Common myeloid progenitor, CD34-positive (primary cell): ENCODE measurements at regions not wholly inside any gene's neighbourhood (a gene's known extent, or its start where the extent isn't known, plus 50 kb on each side); places are given as distances from the start of the nearest gene placed in this dataset.

Source experiments
- CTCF ChIA-PET: fragments of 350-600 bp; sonication (Branson Sonifier 250); formaldehyde crosslinking; loops from one replicate; lab custom pipeline; 2021; ENCODE audit warnings: antibody characterized with exemption; lab: Charles Lee
- POLR2A ChIA-PET: fragments of 350-600 bp; sonication (Branson Sonifier 250); formaldehyde crosslinking; loops from one replicate; lab custom pipeline; 2021; ENCODE audit warnings: antibody characterized with exemption; lab: Charles Lee
- DNase-seq, 3 donors: peaks; one replicate each; pipeline versions ENCODE4 v3.0.0 to v3.0.0-alpha.2; 2013
- H3K27ac ChIP-seq, 2 experiments: 1 replicate in 1 of 2; 2 replicates in 1 of 2; pipeline ENCODE4 v1.7.0; 2013; ENCODE audit warnings: inconsistent platforms in 2 of 2, low read length in 2 of 2, mild to moderate bottlenecking in 2 of 2, low read depth in 1 of 2, moderate library complexity in 1 of 2; ENCODE audit not compliant: severe bottlenecking in 2 of 2, insufficient read depth in 1 of 2, poor library complexity in 1 of 2
- H3K27me3 ChIP-seq, 5 experiments: replicated peaks in 2 of 5; 1 replicate in 3 of 5; 2 replicates in 2 of 5; pipeline versions ENCODE4 v1.6.1 to v1.7.0; 2013; ENCODE audit warnings: low read length in 4 of 5, mild to moderate bottlenecking in 2 of 5, moderate library complexity in 2 of 5, inconsistent platforms in 1 of 5; ENCODE audit not compliant: insufficient read depth in 5 of 5, control insufficient read depth in 4 of 5
- H3K36me3 ChIP-seq, 4 experiments: 1 replicate in 2 of 4; 2 replicates in 2 of 4; pipeline versions ENCODE4 v1.6.1 to v1.7.0; 2013; ENCODE audit warnings: low read length in 3 of 4, control low read depth in 1 of 4, mild to moderate bottlenecking in 1 of 4; ENCODE audit not compliant: control insufficient read depth in 4 of 4, insufficient read depth in 4 of 4
- H3K4me1 ChIP-seq, 4 experiments: 1 replicate in 3 of 4; 2 replicates in 1 of 4; pipeline versions ENCODE4 v1.6.1 to v1.7.1; 2013; ENCODE audit warnings: low read length in 3 of 4, mild to moderate bottlenecking in 3 of 4, control low read depth in 1 of 4, inconsistent platforms in 1 of 4, moderate library complexity in 1 of 4; ENCODE audit not compliant: control insufficient read depth in 4 of 4, insufficient read depth in 4 of 4; ENCODE audit errors: control extremely low read depth in 1 of 4
- H3K4me3 ChIP-seq, 7 experiments: 1 replicate in 4 of 7; 2 replicates in 3 of 7; pipeline versions ENCODE4 v1.5.1 to v1.7.0; 2013; ENCODE audit warnings: mild to moderate bottlenecking in 7 of 7, low read length in 6 of 7, moderate library complexity in 6 of 7, inconsistent platforms in 2 of 7, low read depth in 2 of 7, control low read depth in 1 of 7; ENCODE audit not compliant: insufficient read depth in 4 of 7, control insufficient read depth in 1 of 7; ENCODE audit errors: extremely low read depth in 1 of 7
- H3K9me3 ChIP-seq, 5 experiments: 1 replicate in 4 of 5; 2 replicates in 1 of 5; pipeline versions ENCODE4 v1.6.1 to v1.7.1; 2013; ENCODE audit warnings: low read length in 4 of 5, mild to moderate bottlenecking in 2 of 5, inconsistent platforms in 1 of 5, low read depth in 1 of 5, moderate library complexity in 1 of 5; ENCODE audit not compliant: control insufficient read depth in 4 of 5, insufficient read depth in 2 of 5; ENCODE audit errors: control extremely low read depth in 1 of 5
- WGBS: methylation state at CpG from one replicate; pipeline ENCODE4 v1.1.5; 2013; ENCODE audit not compliant: insufficient coverage; 5-methylcytosine and 5-hydroxymethylcytosine counted together

DNA sequence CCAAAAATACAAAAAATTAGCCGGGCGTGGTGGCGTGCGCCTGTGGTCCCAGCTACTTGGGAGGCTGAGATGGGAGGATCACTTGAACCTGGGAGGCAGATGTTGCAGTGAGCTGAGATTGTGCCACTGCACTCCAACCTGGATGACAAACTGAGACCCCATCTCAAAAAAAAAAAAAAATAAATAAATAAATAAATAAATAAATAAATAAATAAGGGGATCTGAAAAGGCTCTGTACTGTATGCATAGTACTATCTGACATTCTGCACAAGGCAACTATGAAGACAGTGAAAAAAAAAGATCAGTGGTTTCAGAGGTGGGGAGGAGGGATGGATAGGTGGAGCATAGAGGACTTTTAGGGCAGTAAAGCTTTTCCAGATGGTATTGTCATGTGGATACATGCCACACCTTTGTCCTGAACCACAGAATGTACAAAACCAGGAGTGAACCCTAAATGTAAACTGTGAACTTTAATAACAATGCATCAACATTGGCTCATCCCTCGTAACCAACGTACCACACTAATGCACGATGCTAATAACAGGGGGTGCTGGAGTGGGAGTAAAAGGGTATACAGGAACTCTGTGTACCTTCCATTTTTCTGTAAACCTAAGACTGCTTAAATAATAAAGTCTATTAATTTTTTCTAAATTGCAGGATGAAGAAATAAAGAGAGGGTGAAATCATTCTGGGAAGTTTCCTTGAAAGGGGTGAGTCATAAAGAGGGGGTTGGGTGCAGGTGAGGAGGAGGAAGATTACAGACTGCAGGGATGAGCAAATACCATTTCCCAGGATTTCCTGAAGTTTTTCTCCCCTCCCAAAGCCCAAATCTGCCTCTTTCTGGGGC lies 155.8 kb upstream of the SDK2 start:
- no peaks in the 10 kb centered on the region for H3K36me3 ChIP-seq
- ChIA-PET POLR2A (no interaction called here), CTCF (no interaction called here)
- peaks cover 0 to 7% (median 3%) of the 10 kb centered on the region in 5 experiments for H3K27me3 ChIP-seq
- no CpG with 5 or more reads among the region's 7 CpGs for WGBS
- peaks cover 0 to 8% (median 3%) of the 10 kb centered on the region in 5 experiments for H3K9me3 ChIP-seq
- no peak overlapping the region for H3K4me3 ChIP-seq
- DNase-seq, result no peak
- no peak overlapping the region for H3K27ac ChIP-seq
- no peaks in the 10 kb centered on the region for H3K4me1 ChIP-seq

GRCh38 chr17:73800893-73801292 lies 156.6 kb upstream of the SDK2 start:
- H3K36me3 ChIP-seq, result no peaks in the 10 kb centered on the region
- POLR2A ChIA-PET, result no interaction called here
- H3K9me3 ChIP-seq, result peaks cover 0 to 8% (median 3%) of the 10 kb centered on the region in 5 experiments

DNA sequence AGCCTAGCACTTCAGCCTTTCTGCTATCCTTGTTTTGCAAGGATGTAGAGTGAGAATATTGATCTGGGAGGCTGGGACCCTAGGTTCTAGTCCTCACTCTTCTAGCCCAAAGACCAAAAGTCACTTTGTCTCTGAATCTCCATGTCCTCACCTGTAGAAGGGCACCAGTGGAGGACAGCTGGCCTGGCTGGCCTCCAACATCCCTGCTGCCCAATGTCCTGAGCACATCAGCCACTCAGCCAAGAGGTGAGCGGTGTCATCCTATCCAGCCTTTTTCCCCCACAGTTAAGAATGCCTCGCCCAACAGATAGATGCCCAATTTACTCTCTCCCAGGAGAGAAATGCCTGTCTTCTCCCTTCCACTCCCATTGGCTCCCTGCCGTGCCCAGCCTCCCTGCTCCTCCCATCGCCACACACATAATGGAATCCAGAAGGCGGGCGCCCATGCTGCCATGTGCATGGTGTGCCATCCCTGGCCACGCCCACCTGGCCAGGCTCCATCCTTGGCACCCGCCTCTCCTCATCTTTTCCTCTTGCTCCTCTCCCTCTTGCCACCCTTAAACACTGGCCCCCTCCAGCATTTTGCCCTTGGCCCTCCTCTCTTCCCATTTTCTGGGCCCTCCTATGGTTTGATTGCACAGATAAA lies 157.3 kb upstream of the SDK2 start:
- ChIA-PET CTCF (no interaction called here), POLR2A (no interaction called here)

More at GRCh38 chr17:73800893-73801292, 156.6 kb upstream of the SDK2 start:
- peaks cover 0 to 7% (median 3%) of the 10 kb centered on the region in 5 experiments for H3K27me3 ChIP-seq
- CTCF ChIA-PET, result no interaction called here
- no peak overlapping the region for H3K27ac ChIP-seq
- no peaks in the 10 kb centered on the region for H3K4me1 ChIP-seq
- no CpG with 5 or more reads among the region's 8 CpGs for WGBS
- H3K4me3 ChIP-seq, result no peak overlapping the region
- DNase-seq, result no peak

GRCh38 chr17:73802314-73802713 lies 158.1 kb upstream of the SDK2 start:
- no peak overlapping the region for H3K27ac ChIP-seq
- whole genome bisulfite sequencing, result 100% methylated on average over 4 of the region's 4 CpGs
- POLR2A ChIA-PET, result no interaction called here
- H3K4me3 ChIP-seq, result no peak overlapping the region
- no peaks in the 10 kb centered on the region for H3K4me1 ChIP-seq
- H3K27me3 ChIP-seq, result peaks cover 0 to 7% (median 3%) of the 10 kb centered on the region in 5 experiments
- H3K36me3 ChIP-seq, result no peaks in the 10 kb centered on the region
- CTCF ChIA-PET, result no interaction called here
- no peak for DNase-seq
- H3K9me3 ChIP-seq, result peaks cover 0 to 14% (median 3%) of the 10 kb centered on the region in 5 experiments

More for the DNA sequence above, 157.3 kb upstream of the SDK2 start:
- no peak overlapping the region for H3K4me3 ChIP-seq
- no peak for DNase-seq
- WGBS, result 98% methylated on average over 8 of the region's 8 CpGs
- H3K27me3 ChIP-seq, result peaks cover 0 to 7% (median 3%) of the 10 kb centered on the region in 5 experiments
- no peaks in the 10 kb centered on the region for H3K36me3 ChIP-seq
- H3K27ac ChIP-seq, result no peak overlapping the region
- peaks cover 0 to 9% (median 3%) of the 10 kb centered on the region in 5 experiments for H3K9me3 ChIP-seq
- H3K4me1 ChIP-seq, result no peaks in the 10 kb centered on the region

DNA sequence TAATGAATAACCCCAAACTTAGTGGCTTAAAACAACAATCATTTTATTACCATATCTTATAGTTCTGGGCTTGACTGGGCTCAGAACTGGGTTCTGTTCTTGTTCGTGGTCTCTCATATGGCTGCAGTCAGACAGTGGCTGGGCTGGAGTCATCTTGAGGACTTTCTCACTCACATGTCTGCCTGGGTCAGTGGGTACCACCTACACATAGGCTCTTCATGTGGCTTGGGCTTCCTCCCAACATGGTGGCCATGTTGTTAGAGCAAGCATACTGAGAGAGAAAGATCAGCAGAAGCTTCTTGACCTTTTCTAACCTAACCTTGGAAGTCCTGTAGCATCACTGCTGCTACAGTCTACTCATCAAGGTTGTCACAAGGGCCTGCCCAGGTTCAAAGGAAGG lies 158.6 kb upstream of the SDK2 start:
- ChIA-PET CTCF (no interaction called here), POLR2A (no interaction called here)
- 91% methylated on average over 1 of the region's 1 CpG for whole genome bisulfite sequencing
- Histone ChIP-seq H3K4me1 (no peaks in the 10 kb centered on the region), H3K36me3 (no peaks in the 10 kb centered on the region), H3K9me3 (peaks cover 0 to 14% (median 3%) of the 10 kb centered on the region in 5 experiments), H3K4me3 (no peak overlapping the region), H3K27me3 (peaks cover 0 to 7% (median 3%) of the 10 kb centered on the region in 5 experiments), H3K27ac (no peak overlapping the region)
- no peak for DNase-seq

- POLR2A ChIA-PET, result no interaction called here
- 84% methylated on average over 3 of the region's 4 CpGs for WGBS
- no peak for DNase-seq
- CTCF ChIA-PET, result no interaction called here
- H3K36me3 ChIP-seq, result no peaks in the 10 kb centered on the region
- no peak overlapping the region for H3K27ac ChIP-seq
- H3K9me3 ChIP-seq, result peaks cover 0 to 14% (median 3%) of the 10 kb centered on the region in 5 experiments
- H3K4me3 ChIP-seq, result no peak overlapping the region
- peaks cover 0 to 7% (median 0%) of the 10 kb centered on the region in 5 experiments for H3K27me3 ChIP-seq
- no peaks in the 10 kb centered on the region for H3K4me1 ChIP-seq
These were observed 159.8 kb upstream of the SDK2 start for GRCh38 chr17:73803964-73804435.

- peaks cover 0 to 5% (median 0%) of the 10 kb centered on the region in 5 experiments for H3K27me3 ChIP-seq
- no peak overlapping the region for H3K4me3 ChIP-seq
- no peaks in the 10 kb centered on the region for H3K36me3 ChIP-seq
- CTCF ChIA-PET, result no interaction called here
- WGBS, result 89% methylated on average over 1 of the region's 1 CpG
- POLR2A ChIA-PET, result no interaction called here
- DNase-seq, result no peak
- no peaks in the 10 kb centered on the region for H3K4me1 ChIP-seq
- H3K27ac ChIP-seq, result no peak overlapping the region
- H3K9me3 ChIP-seq, result peaks cover 0 to 14% (median 3%) of the 10 kb centered on the region in 5 experiments
These were observed 162.5 kb upstream of the SDK2 start for GRCh38 chr17:73806768-73807167.
